Breast epithelium (tissue), 3 donors: ENCODE measurements at regions not wholly inside any gene's neighbourhood (a gene's known extent, or its start where the extent isn't known, plus 50 kb on each side); places are given as distances from the start of the nearest gene placed in this dataset.

Source experiments
- CTCF ChIP-seq, 3 donors: fragments of 450-650 bp; IDR thresholded peaks; one replicate each; pipeline ENCODE4 v1.5.1; 2016 to 2017; ENCODE audit warnings: antibody characterized with exemption in 3 of 3, mild to moderate bottlenecking in 3 of 3, moderate library complexity in 3 of 3
- POLR2AphosphoS5 ChIP-seq, 3 donors: sonication (generic); formaldehyde crosslinking; IDR thresholded peaks; one replicate each; pipeline ENCODE4 v1.6.1; 2017; ENCODE audit warnings: antibody characterized with exemption in 3 of 3

GRCh38 chr2:122063716-122064115 is 308.3 kb downstream of the TSN start:
- TF ChIP-seq CTCF (IDR thresholded peaks at IDR 0.05) (no peak), POLR2AphosphoS5 (IDR thresholded peaks at IDR 0.05) (no peak)
